HepG2 (cell line): ENCODE measurements at regions not wholly inside any gene's neighbourhood (a gene's known extent, or its start where the extent isn't known, plus 50 kb on each side); places are given as distances from the start of the nearest gene placed in this dataset.

Experiments used
- ATAC-seq: fragments of 200-7000 bp; cut with Tn5 transposase; 3 replicates; pipeline ENCODE4 v1.9.1; 2020; ENCODE audit warnings: mild to moderate bottlenecking, moderate library complexity
- BruUV-seq: library from RNA; stranded (reverse); fragments of 400-500 nt; replicated peaks from 2 replicates; lab custom pipeline; 2021; lab: Mats Ljungman, UMichigan
- CTCF ChIA-PET: fragments of 300-600 bp; formaldehyde crosslinking; extraction: SDS; loops from one replicate; lab custom pipeline; 2021; ENCODE audit warnings: low total read pairs, inconsistent platforms, low intra/inter-chr PET ratio; lab: Yijun Ruan, JAX
- POLR2A ChIA-PET: fragments of 350-600 bp; sonication (Branson Sonifier 250); formaldehyde crosslinking; loops from one replicate; lab custom pipeline; 2020; ENCODE audit warnings: antibody characterized with exemption, inconsistent platforms; lab: Yijun Ruan, JAX
- DNase-seq: peaks from one replicate; pipeline ENCODE4 v3.0.0-alpha.2; 2015; ENCODE audit warnings: low spot score
- FAIRE-seq: peaks from 3 replicates; lab custom pipeline; 2011; peaks lifted over from hg19 to GRCh38; lab: Jason Lieb, UNC
- H2AFZ ChIP-seq: one replicate; pipeline ENCODE4 v1.6.1; 2011; ENCODE audit warnings: low read length, inconsistent platforms
- H3K27ac ChIP-seq: fragments of 300-600 bp; 3 replicates; pipeline ENCODE4 v1.8.0; 2011; ENCODE audit warnings: mixed run types, mild to moderate bottlenecking, mixed read lengths, low read length, inconsistent platforms; ENCODE audit not compliant: insufficient read depth; ENCODE audit errors: extremely low read length
- H3K27me3 ChIP-seq, 2 experiments: fragments of 200-600 bp in 1 of 2; 2 replicates in 1 of 2; 3 replicates in 1 of 2; pipeline versions ENCODE4 v1.6.0 to v1.8.0; 2011; ENCODE audit warnings: low read length in 2 of 2, mild to moderate bottlenecking in 2 of 2, moderate library complexity in 2 of 2, inconsistent platforms in 1 of 2; ENCODE audit not compliant: insufficient read depth in 2 of 2, control insufficient read depth in 1 of 2
- H3K36me3 ChIP-seq, 2 experiments: fragments of 200-600 bp in 1 of 2; replicated peaks in 1 of 2; 2 replicates in 1 of 2; 3 replicates in 1 of 2; pipeline versions ENCODE4 v1.5.1 to v1.8.0; 2011; ENCODE audit warnings: low read length in 2 of 2, inconsistent platforms in 1 of 2; ENCODE audit not compliant: insufficient read depth in 2 of 2, control insufficient read depth in 1 of 2
- H3K4me1 ChIP-seq: 2 replicates; pipeline ENCODE4 v1.5.1; 2012; ENCODE audit warnings: low read length, inconsistent platforms; ENCODE audit not compliant: insufficient read depth
- H3K4me2 ChIP-seq: 2 replicates; pipeline ENCODE4 v1.6.0; 2011; ENCODE audit warnings: low read depth, low read length, inconsistent platforms
- H3K4me3 ChIP-seq, 3 experiments: fragments of 200-600 bp in 1 of 3; sonication (generic), shearing (Covaris generic) in 1 of 3; replicated peaks in 1 of 3; 2 replicates each; pipeline ENCODE4 v1.5.1; 2011 to 2016; ENCODE audit warnings: low read length in 3 of 3, inconsistent platforms in 2 of 3, low read depth in 2 of 3, mild to moderate bottlenecking in 2 of 3, control low read depth in 1 of 3, mixed read lengths in 1 of 3; ENCODE audit not compliant: insufficient read depth in 1 of 3
- H3K79me2 ChIP-seq: one replicate; pipeline ENCODE4 v1.6.1; 2011; ENCODE audit warnings: low read length, inconsistent platforms; ENCODE audit not compliant: insufficient read depth
- H3K9ac ChIP-seq: 2 replicates; pipeline ENCODE4 v1.6.0; 2011; ENCODE audit warnings: mild to moderate bottlenecking, low read depth, low read length, inconsistent platforms; ENCODE audit not compliant: insufficient read depth
- H3K9me3 ChIP-seq: 2 replicates; pipeline ENCODE4 v1.5.1; 2012; ENCODE audit warnings: mild to moderate bottlenecking, low read length
- H4K20me1 ChIP-seq: 2 replicates; pipeline ENCODE4 v1.6.0; 2011; ENCODE audit warnings: inconsistent platforms, mild to moderate bottlenecking, low read length, moderate library complexity; ENCODE audit not compliant: insufficient read depth
- ASH2L ChIP-seq: fragments of 300-600, 200-600 bp; sonication (generic); IDR thresholded peaks from 2 replicates; pipeline ENCODE4 v1.7.0; 2017; ENCODE audit warnings: low read depth, mild to moderate bottlenecking, moderate library complexity, mixed read lengths, low read length; ENCODE audit not compliant: insufficient read length
- GATA4 ChIP-seq: sonication (generic); IDR thresholded peaks from 2 replicates; pipeline ENCODE4 v1.6.1; 2016; ENCODE audit warnings: antibody characterized with exemption, low read depth, borderline replicate concordance
- TBL1XR1 ChIP-seq: fragments of 150-350 bp; IDR thresholded peaks from 2 replicates; pipeline ENCODE4 v1.6.1; 2014; ENCODE audit warnings: borderline replicate concordance, low read length; ENCODE audit not compliant: partially characterized antibody
- ZBTB7A ChIP-seq: sonication (generic); formaldehyde crosslinking; IDR thresholded peaks from 2 replicates; pipeline ENCODE4 v1.8.0; 2022; ENCODE audit warnings: mild to moderate bottlenecking, missing genetic modification reagents
- WGBS: methylation state at CpG from one replicate; pipeline ENCODE4 v1.1.6; 2017; ENCODE audit warnings: low lambda C conversion rate; 5-methylcytosine and 5-hydroxymethylcytosine counted together
- in situ Hi-C: cut with HindIII; loops from 2 replicates; pipeline ENCODE4 v1.10.0; 2017; ENCODE audit warnings: low pct_unique_long_range_greater_than_20kb; ENCODE audit not compliant: extremely low pct_ligation_motif_present
- intact Hi-C: fragments of 100-400 bp; cut with micrococcal nuclease; formaldehyde crosslinking; loops from one replicate; pipeline ENCODE4 v1.10.0; 2022; ENCODE audit not compliant: unreplicated experiment
- TF ChIP-seq, protein P1 (sequence below): sonication (generic); formaldehyde crosslinking; IDR thresholded peaks from 2 replicates; pipeline ENCODE4 v1.4.0; 2020; ENCODE audit warnings: missing genetic modification reagents
- TF ChIP-seq, protein P2 (sequence below): fragments of 450-650 bp; IDR thresholded peaks from 2 replicates; pipeline ENCODE4 v1.6.1; 2016

DNA sequence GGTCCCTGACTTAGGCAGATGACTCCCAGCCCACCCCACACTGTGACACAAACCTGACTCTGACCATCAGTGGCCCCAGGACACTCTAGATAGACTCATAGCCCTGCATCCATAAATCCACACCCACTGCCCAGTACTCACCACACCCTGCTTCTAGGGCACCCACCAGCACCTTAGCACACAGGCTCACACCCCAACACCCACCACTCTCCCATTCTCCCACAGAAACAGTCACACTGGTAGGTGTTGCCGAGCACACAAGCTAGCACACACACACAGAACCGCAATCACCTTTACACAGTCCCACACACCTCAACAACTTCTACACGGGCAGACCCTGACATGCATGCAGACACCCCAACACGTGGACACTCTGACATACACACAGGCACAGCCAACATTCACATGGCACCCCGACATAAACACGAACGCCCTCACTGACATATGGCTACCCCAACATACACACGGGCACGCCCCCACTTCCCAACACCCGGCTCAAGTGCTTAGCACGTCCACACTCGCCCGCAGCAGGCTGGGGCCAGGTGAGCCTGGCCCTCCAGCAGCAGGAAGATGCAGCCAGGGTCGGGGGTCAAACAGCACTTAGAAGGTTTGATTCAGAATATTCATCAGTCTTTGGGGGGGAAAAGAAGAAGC is 105.5 kb upstream of the TARDBP start:
- Histone ChIP-seq H3K4me1 (peaks cover 29% of the 10 kb centered on the region), H3K4me3 (no peak overlapping the region), H4K20me1 (no peaks in the 10 kb centered on the region), H3K4me2 (no peak overlapping the region), H3K27ac (no peak overlapping the region), H3K79me2 (no peaks in the 10 kb centered on the region), H3K27me3 (peaks cover 12 to 58% of the 10 kb centered on the region in 2 experiments; a peak in 4 of 5 replicates), H3K9ac (no peak overlapping the region), H2AFZ (no peak overlapping the region), H3K36me3 (no peaks in the 10 kb centered on the region), H3K9me3 (no peaks in the 10 kb centered on the region)
- in situ Hi-C loops (no loop called here), intact Hi-C loops (no loop called here)
- ChIA-PET CTCF (no interaction called here), POLR2A (no interaction called here)
- FAIRE-seq (no peak), ATAC-seq (no peak), DNase-seq (no peak)
- TF ChIP-seq, protein P1, sequence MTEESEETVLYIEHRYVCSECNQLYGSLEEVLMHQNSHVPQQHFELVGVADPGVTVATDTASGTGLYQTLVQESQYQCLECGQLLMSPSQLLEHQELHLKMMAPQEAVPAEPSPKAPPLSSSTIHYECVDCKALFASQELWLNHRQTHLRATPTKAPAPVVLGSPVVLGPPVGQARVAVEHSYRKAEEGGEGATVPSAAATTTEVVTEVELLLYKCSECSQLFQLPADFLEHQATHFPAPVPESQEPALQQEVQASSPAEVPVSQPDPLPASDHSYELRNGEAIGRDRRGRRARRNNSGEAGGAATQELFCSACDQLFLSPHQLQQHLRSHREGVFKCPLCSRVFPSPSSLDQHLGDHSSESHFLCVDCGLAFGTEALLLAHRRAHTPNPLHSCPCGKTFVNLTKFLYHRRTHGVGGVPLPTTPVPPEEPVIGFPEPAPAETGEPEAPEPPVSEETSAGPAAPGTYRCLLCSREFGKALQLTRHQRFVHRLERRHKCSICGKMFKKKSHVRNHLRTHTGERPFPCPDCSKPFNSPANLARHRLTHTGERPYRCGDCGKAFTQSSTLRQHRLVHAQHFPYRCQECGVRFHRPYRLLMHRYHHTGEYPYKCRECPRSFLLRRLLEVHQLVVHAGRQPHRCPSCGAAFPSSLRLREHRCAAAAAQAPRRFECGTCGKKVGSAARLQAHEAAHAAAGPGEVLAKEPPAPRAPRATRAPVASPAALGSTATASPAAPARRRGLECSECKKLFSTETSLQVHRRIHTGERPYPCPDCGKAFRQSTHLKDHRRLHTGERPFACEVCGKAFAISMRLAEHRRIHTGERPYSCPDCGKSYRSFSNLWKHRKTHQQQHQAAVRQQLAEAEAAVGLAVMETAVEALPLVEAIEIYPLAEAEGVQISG (CRISPR knock-in tag): no peak
- TF ChIP-seq GATA4 (no peak), ASH2L (no peak), ZBTB7A (CRISPR knock-in tag) (no peak), TBL1XR1 (no peak)
- TF ChIP-seq, protein P2, sequence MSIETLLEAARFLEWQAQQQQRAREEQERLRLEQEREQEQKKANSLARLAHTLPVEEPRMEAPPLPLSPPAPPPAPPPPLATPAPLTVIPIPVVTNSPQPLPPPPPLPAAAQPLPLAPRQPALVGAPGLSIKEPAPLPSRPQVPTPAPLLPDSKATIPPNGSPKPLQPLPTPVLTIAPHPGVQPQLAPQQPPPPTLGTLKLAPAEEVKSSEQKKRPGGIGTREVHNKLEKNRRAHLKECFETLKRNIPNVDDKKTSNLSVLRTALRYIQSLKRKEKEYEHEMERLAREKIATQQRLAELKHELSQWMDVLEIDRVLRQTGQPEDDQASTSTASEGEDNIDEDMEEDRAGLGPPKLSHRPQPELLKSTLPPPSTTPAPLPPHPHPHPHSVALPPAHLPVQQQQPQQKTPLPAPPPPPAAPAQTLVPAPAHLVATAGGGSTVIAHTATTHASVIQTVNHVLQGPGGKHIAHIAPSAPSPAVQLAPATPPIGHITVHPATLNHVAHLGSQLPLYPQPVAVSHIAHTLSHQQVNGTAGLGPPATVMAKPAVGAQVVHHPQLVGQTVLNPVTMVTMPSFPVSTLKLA: peak; percentile 92
- no TSS peak for BruUV-seq
- WGBS: 35% methylated on average over 14 of the region's 14 CpGs
